PC-9 (cell line): ENCODE measurements at regions not wholly inside any gene's neighbourhood (a gene's known extent, or its start where the extent isn't known, plus 50 kb on each side); places are given as distances from the start of the nearest gene placed in this dataset.

ENCODE experiments used
- EZH2 ChIP-seq: fragments of 200-600 bp; sonication (generic); IDR thresholded peaks from 2 replicates; pipeline ENCODE4 v1.8.0; 2017; ENCODE audit warnings: antibody characterized with exemption, low read depth
- TF ChIP-seq, protein P1 (sequence below): fragments of 200-600 bp; sonication (generic); conservative IDR thresholded peaks from 2 replicates; pipeline ENCODE4 v1.6.1; 2017; ENCODE audit warnings: mixed run types, antibody characterized with exemption, mild to moderate bottlenecking, moderate library complexity

DNA sequence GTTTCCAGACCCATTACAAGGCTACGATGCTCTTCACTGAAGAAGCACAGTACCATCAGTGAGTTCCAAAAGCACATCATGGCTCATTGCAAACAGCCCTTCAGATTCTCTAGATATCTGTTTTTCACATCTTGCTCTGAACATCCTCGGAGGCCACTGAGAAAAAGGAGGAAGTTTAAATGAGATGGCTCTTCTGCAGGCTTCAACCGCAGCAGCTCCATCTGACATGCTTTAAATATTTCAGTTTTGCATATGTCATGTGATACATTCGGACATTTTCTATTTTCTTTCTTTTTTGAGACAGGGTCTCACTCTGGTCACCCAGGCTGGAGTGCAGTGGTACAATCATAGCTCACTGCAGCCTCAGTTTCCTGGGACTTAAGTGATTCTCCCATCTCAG is 396.8 kb downstream of the NPIPA8 start:
- TF ChIP-seq, protein P1, sequence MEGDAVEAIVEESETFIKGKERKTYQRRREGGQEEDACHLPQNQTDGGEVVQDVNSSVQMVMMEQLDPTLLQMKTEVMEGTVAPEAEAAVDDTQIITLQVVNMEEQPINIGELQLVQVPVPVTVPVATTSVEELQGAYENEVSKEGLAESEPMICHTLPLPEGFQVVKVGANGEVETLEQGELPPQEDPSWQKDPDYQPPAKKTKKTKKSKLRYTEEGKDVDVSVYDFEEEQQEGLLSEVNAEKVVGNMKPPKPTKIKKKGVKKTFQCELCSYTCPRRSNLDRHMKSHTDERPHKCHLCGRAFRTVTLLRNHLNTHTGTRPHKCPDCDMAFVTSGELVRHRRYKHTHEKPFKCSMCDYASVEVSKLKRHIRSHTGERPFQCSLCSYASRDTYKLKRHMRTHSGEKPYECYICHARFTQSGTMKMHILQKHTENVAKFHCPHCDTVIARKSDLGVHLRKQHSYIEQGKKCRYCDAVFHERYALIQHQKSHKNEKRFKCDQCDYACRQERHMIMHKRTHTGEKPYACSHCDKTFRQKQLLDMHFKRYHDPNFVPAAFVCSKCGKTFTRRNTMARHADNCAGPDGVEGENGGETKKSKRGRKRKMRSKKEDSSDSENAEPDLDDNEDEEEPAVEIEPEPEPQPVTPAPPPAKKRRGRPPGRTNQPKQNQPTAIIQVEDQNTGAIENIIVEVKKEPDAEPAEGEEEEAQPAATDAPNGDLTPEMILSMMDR: no peak
- TF ChIP-seq EZH2: no peak
